NCI-H1417 (cell line): ENCODE measurements at regions not wholly inside any gene's neighbourhood (a gene's known extent, or its start where the extent isn't known, plus 50 kb on each side); places are given as distances from the start of the nearest gene placed in this dataset.
"Not testable (repeated sequence)": the region's sequence is repeated elsewhere in the genome, so short reads cannot be mapped to it uniquely, and the experiment has no call there.

Experiments used
- DNase-seq, 3 experiments: peaks; one replicate each; lab custom pipeline; 2025; lab: John Stamatoyannopoulos, UW

DNA sequence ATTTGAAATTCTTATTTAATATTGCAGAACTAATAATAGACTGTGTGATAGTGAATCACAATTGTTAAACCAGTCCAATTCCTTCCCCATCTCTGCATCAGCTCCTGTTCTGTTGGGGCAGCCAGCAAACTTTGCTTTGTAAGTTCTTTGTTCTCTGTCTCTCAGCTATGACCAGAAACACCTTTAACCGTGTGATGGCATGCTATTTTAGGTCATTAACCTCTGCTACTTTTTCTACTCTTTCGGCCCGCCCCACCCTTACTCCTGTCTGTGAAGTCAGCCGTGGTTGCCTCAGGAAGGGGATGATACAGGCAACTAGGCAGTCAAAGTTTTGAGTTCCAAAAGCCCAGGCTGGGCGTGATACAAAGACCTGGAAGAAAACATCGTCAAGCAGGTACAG lies 51.3 kb upstream of the EGFL6 start:
- no peak for DNase-seq

DNA sequence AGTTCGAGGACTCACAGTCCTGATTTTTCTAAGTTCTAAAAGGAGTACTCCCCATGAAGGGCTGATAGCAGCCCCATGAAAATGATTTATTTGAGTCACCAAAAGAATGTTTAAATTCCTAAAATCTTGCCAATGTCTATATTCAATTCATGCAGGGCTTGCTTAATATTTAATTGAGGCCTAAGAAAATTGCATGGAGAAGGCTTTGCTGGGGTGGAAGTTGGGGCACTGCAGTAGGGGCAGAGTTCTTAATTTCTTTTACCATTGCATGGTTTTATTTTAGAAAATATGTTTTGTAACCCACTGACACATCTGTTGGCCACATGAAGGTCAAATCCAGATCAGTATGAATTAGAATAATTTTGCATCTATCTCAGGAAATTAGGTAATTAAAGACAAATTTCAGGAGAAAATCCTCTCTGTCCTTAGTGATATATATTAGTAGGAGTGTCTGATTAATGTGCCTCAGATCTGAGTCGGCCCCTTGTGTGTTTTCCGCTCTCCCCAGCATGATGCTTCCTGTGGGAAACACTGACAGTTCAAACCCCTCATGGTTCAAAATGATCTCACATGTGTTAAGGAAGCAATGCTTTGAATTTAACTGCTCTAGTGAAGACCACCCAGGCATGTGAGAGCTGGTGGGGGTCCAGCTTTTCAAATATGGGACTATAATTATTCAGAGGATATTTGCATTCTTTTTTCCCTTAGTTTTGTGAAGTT lies 54.0 kb upstream of the EGFL6 start:
- DNase-seq = no peak

DNA sequence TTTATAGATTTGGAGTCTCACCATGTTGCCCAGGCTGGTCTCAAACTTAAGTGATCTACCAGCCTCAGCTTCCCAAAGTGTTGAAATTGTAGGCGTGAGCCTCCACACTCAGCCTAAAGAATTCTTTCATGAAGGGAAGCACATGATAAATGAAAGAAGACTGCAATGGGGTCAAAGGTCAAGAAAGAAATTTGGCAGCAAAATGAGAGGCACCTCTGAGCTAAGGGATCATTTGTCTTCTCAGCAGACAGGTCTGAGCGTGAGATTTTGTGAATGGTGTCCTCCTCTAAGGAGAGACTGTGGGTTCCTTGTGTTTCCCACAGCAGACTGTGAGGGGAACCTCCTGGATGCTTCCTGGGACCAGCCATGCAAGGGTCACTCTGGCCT lies 57.5 kb upstream of the EGFL6 start:
- no peak for DNase-seq

DNA sequence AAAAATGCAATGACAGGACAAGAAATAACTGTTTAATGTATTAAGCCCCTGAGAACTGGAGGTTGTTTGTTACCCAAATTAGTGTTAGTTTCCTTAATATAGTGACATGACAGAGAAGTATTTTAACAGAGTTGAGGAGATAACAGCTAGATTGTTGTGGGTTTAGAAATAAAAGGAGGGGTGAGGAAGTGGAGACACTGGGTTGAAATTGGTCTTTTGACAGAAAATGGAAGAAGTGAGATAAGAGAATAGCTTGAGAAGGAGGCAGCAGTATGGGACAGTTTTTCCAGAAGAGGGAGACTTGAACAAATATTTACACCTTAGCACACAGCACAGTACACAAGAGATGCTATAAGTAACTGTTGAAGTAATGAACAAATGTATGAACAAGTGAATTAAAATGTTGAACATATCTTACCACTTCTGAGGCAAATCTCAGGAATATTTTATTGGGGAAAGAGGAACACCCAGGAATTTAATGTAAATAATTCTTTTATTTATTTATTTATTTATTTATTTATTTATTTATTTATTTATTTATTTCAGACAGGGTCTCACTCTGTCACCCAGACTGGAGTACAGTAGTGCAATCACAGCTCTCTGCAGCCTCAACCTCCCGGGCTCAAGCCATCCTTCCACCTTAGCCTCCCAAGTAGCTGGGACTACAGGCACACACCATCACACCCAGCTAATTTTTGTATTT lies 58.0 kb upstream of the EGFL6 start:
- no peak for DNase-seq

DNA sequence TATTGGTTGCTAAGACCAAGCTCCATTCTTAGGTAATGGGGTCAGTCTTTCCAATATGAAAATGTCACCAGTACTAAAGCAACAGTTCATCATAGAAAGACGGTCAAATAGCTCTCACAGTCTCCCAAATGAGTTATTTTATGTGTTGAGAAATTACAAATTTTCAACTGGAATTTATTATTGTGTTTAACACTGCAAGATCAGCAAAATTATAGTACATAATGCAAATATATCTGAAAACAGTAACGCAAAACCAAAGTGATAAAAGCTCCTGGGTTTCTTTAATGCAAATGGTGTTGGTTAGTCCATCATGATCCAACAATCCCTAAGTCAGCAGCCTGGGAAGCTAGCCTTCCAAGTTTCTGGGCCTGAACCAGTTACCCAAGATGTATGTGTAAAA lies 61.5 kb upstream of the EGFL6 start:
- no peak for DNase-seq

DNA sequence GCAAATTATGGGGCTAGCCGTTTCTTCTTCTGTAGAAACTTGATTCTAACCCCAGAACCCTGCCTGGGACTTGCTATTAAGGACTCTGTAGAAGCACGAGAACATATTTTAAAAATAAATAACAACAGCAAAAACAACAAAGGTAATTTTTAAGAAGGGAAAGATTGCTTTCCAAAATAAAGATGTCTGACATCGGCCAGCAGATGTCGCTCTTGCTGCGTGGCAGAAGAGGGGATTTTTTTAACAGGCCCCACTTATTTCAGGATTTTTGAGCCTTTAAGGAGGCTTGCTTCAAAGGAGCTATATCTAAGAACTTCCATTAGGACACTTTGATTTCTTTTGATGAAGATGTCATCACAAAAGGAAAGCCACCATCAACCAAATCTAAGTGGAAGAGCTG lies 62.8 kb upstream of the EGFL6 start:
- DNase-seq = peak; percentile 27 to 82 (median 31)

DNA sequence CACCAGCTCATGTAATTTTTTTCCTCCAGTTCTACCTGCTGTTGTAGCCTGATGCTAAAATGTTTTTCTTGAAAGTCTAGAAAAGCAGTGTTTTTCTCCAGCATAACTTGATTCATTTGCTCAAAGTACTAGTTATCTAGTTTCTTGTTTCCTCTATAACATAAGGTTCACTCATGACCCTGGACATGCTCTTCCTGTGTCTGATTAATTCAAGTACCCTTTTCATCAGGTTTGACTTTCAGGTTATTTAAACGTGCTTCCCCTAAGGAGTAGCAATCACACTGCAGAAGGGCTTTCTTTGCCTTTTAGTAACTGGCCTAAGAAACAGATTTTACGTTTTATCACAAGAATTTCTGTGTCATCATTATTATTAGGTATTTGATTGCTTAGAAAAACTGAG lies 66.8 kb upstream of the EGFL6 start:
- peak in 1 of 3 experiments; percentile 16 for DNase-seq

DNA sequence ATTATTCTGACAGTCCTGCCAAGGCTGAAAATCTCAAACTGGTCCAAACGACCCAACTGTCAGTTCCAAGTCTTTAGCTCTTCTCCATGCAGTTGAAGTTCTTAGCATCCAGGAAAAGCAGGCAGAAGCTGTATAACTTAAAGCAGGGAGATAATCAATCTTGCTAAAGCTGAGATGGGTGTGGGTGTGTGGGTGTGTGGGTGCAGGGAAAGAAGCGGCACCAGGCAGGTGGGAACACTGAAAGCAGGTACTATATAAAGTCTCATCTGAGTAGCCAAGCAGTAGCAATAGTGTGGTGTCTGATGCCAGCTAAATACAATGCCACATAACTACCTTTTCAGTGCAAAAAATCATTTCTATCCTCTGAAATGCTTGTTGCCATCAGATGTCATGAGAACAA lies 69.7 kb upstream of the EGFL6 start:
- peak in 1 of 3 experiments; percentile 55 for DNase-seq

DNA sequence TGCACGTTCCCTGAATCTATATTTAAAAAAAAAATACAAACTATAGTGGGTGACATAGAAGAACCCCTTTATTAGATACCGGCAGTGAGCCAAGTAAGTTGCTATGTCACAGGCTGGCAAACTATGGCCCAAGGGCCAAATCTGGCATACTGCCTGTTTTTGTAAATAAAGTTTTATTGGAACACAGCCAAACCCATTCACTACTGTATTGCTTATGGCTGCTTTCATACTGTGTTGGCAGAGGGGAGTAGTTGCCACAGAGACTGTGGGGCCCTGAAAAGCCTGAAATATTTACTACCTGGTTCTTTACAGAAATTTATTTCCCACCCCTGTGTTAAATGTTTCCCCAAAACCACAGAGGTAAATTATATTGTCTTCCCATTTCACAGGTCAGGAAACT lies 71.2 kb upstream of the EGFL6 start:
- DNase-seq = no peak

DNA sequence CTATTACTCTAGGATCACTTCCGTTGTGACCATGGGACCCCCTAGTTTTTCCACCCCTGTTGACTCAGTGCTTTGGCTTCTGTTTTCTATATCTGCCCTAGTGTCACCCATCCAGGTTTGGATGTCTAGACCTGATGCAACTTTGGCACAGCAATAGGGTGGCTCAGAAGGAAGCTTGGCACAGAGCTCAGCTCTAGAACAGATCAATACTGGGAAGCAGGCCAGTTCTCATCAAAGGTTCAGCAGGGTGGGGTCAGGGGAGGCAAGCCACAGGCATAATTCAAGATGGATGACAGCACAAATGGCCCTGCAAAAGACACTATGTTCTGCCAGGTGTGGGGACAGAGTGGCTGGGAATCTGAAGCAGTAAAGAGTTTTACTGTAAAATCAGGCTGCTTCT lies 74.2 kb upstream of the EGFL6 start:
- DNase-seq = no peak

DNA sequence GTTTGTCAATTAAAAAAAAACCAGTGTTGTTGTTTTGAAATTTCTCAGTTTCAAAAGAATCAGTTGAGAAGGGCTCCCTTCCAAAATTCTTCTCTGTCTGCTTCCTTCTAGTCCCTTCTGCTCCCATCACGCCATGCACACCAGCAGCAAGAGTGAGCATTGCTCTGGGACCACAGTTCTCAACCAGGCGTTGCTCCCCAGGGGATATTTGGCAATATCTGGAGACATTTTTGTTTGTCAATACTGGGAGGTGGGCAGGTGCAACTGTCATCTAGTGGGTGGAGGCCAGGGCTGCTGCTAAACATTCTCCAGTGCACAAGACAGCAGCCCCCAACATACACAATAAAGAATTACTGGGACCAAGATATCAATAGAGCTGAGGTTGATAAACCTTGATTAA lies 74.8 kb upstream of the EGFL6 start:
- no peak for DNase-seq

DNA sequence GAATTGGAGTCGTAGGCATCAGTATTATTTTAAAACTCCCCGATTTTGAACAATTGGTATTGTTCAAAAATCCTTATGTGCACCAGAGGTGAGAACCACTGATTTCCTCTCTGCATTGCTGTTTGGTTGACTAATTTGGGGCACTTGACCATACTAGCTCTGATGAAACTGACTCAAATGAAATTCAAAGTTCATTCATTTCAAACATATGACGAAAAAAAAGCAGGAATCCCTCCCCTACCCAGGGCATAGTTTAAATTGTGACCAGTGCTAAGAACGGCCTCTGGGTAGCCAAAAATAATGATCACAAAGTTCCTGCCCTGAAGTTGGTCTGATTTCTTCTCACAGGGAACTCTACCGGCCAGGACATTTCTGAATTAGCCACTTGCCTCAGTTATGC lies 75.7 kb upstream of the EGFL6 start:
- no peak for DNase-seq

DNA sequence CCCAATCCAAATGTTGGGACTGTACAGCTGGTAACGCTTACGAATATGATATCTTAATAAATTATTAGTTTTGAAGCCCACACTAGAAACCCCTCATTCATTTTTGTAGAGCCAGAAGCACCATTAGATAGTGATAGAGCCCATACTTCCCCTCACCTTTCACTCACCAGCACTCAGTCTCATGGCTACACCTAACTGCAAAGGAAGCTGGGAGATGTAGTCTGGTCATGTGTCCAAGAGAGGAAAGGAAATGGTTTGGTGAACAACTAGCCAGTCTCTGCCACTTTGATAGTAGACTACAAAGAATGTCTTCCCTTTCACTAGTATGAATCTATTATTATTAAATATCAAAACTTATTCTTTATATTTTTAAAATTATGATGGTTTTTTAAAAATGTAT lies 77.1 kb upstream of the EGFL6 start:
- no peak for DNase-seq

DNA sequence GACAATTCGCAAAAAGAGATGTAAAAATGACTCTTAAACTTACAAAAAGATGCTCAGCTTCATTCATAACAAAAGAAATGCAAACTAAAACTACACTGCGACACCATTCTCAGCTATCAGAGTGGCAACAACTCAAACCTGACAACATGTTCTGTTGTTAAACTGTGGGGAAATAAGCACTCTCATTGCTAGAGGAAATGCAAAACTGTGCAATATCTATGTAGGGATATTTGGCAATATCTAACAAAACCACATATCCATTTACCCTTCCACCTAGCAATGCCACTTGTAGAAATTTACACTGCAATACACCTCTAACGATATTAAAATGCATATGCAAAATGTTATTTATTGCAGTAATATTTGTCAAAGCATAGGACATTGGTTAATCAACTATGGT lies 78.3 kb upstream of the EGFL6 start:
- DNase-seq = no peak

DNA sequence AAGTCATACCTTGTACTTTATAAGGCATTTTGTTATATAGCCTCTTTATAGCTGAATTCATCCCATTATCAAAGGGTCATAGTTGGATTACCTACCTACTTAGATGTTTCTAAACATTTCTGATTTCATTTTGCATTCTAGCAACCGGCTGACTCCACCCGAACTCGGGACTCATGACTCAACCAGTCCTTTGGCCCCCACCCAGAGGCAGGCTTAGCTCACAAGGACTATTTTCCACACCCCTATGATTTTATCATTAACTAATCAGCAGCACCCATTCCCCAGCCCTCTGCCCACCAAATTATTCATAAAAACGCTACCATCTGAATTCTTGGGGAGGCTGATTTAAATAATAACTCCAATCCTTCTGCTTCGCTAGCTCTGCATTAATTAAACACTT lies 79.9 kb upstream of the EGFL6 start:
- DNase-seq = no peak

DNA sequence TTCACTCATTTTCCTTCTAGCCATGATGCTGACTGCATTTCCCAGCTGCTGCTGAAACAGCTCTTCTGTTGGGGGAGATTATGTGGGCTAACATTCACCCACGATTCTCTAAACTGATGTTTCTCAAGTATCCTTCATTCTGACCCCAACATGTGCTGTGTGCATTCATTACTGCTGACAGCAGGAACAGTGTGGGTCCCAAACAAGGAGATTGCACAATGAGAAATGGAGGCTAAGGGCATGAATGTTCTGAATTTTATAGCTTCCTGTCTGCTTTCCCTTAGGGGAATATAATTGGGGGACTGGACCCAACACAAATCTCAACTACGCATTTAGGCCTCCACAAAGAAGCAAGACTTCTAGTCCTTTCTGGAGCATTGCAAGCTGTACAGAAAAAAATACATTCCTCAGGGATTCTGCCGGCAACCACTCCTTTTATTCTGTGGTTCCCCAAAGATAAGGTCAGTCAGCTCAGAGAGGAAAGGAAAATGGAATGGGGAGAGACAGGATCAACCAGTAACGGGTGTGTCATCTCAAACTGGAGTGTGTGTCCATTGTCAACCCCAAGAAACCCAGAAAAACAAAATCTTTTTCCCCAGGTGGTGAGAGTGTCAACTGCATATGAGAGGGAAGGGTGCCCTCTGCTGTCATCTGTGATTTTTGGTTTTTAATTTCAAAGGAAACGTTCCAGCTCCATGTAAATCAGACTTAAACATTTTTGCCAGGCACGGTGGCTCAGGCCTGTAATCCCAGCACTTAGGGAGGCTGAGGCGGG lies 81.5 kb upstream of the EGFL6 start:
- DNase-seq = peak; percentile 17 to 91 (median 75)

DNA sequence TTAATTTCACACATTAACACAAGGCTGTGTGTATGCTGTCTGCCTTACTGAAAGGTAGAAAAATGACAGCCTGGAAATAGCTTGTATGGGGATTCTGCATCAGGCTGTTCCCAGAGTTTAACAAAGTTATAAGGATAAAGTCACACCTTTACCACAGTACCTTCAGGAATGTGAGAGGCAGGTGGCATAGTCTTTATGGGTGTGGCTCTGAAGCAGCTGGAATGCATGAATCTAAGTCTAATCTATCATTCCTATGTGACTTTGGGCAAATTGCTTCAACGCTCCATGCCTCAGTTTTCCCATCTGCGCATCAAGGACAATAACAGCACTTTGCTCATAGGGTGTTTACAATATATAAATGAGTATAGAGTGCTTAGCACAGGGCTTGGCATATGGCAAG lies 84.2 kb upstream of the EGFL6 start:
- DNase-seq = no peak

DNA sequence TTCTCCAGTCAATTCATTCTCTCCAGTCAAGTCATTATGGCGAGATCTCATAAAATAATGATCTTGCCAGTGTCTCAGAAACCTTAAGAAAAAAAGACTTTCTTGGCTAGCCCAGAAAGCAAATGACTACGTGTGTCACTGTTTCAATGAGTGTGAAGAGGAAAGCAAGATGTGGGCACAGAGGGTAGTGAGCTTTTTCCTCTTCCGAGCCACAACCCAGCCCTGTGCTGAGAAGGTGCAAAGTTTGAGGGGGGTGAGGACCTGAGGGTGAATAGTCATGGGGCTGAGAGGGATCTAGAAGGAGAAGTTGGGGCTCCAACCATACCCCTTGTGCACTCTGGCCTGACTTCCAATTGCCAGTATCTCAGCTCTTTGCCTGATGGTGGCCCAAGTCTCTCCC lies 85.6 kb upstream of the EGFL6 start:
- DNase-seq = no peak

DNA sequence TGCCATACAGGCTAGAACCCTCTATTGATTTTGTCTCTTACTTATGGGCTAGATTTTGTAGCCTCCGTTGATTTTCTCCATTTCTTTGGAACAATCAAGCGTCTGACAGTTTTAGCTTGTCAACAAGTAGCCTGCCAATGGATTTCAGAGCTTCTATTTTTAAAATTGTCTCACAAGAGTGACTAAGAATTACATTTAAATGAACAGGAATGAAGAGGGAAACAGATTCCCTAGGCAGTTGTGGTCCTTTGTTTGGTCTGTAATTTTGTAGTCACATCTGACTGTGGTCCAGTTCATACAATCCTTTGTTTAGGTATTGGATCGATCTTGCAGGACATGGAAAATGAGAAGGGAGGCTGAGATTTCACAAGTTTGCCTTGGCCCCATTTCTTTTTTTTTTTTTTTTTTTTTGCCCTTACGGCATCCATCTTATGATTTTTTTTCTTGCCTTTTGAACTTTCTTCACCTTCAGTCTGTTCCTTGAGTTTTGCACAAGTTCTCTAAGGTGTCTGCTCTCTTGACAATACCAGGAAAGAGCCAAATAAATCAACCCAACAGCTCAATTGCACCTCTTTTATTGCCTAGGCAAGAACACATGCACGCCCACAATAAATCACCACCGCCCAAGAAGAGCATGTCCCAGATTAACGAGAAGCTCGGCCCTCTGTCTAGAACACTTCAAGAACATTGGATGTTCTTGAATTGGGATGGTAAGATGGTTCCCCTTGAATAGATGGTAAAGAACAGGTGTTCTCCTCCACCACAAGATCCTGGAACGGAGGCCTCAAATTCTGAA lies 86.5 kb upstream of the EGFL6 start:
- no peak for DNase-seq

DNA sequence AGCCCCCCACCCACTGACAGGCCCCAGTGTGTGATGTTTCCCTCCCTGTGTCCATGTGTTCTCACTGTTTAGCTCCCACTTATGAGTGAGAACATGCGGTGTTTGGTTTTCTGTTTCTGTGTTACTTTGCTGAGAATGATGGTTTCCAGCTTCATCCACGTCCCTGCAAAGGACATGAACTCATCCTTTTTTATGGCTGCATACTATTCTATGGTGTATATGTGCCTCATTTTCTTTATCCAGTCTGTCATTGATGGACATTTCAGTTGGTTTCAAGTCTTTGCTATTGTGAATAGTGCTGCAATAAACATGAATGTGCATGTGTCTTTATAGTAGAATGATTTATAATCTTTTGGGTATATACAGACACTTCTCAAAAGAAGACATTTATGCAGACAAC lies 88.6 kb upstream of the EGFL6 start:
- not testable (repeated sequence) for DNase-seq

DNA sequence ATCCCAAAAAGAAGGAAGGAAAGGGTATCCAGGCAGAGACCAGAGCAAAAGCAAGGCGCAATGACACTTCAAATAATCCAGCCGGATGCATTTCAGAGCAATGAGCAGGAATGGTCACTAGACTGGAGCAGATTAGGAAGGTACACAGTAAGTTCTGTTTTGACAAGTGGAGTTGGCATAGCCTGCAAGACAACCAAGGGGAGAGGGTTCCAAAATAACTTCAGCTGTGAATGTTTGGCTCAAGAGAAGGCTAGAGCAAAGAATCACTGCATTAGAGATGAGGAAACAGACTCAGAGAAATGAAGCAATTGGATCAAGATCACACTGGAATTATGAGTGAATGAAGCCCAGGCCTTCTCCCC lies 90.0 kb upstream of the EGFL6 start:
- no peak for DNase-seq

DNA sequence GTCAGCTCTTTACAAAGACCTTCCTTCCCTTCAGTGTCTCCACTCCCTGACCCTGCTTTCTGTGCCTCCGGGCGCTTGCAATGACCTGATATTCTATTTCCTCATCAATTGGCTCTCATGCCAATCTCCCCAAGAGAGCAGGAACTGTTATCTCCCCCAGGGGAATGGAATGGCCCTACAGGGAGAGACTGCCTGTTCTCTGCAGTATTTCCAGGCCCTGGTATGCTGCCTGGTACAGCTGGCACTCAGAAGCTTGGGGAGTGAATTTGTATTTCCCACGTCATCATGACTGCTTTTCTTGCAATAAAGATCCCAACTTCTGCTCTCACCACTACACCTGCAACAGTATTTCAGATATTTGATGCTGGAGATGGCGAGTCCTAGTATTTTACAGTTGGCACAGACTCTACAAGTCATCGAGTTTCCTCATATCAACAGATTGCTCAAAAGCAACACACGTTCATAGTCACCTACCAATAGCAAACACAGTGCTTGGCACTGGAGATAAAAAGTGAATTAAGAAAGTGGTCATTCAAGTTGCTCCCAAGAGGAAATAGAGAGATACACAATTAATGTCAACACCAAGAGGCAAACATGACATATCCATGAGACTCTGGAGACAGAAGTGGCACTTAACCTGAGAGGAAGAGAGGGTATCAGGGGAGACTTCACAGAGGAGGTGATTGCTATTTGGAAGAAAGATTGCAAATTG lies 90.5 kb upstream of the EGFL6 start:
- no peak for DNase-seq
